WERI-Rb-1 (cell line): ENCODE measurements at regions not wholly inside any gene's neighbourhood (a gene's known extent, or its start where the extent isn't known, plus 50 kb on each side); places are given as distances from the start of the nearest gene placed in this dataset.

Experiments
- DNase-seq: peaks from one replicate; pipeline ENCODE4 v3.0.0-alpha.2; 2020
- H3K27ac ChIP-seq: fragments of 250-450 bp; sonication (Bioruptor Pico); 2 replicates; pipeline ENCODE4 v1.5.1; 2020; ENCODE audit warnings: mild to moderate bottlenecking, moderate library complexity
- H3K27me3 ChIP-seq: fragments of 250-450 bp; sonication (Bioruptor Pico); 2 replicates; pipeline ENCODE4 v1.5.1; 2021; ENCODE audit warnings: mild to moderate bottlenecking, low read depth, moderate library complexity; ENCODE audit not compliant: insufficient read depth, severe bottlenecking
- H3K36me3 ChIP-seq: fragments of 250-450 bp; sonication (Bioruptor Pico); 2 replicates; pipeline ENCODE4 v1.5.1; 2020; ENCODE audit warnings: mild to moderate bottlenecking, moderate library complexity
- H3K4me3 ChIP-seq: 2 replicates; pipeline ENCODE4 v1.5.1; 2011; ENCODE audit warnings: low read depth, mild to moderate bottlenecking, control low read depth, low read length
- H3K9me3 ChIP-seq: fragments of 250-450 bp; sonication (Bioruptor Pico); 2 replicates; pipeline ENCODE4 v1.5.1; 2021; ENCODE audit warnings: mild to moderate bottlenecking, moderate library complexity; ENCODE audit not compliant: severe bottlenecking
- TF ChIP-seq, protein P1 (sequence below): IDR thresholded peaks from 2 replicates; pipeline ENCODE4 v1.5.1; 2011; ENCODE audit warnings: low read depth, mild to moderate bottlenecking, control low read depth, inconsistent platforms, low read length

DNA sequence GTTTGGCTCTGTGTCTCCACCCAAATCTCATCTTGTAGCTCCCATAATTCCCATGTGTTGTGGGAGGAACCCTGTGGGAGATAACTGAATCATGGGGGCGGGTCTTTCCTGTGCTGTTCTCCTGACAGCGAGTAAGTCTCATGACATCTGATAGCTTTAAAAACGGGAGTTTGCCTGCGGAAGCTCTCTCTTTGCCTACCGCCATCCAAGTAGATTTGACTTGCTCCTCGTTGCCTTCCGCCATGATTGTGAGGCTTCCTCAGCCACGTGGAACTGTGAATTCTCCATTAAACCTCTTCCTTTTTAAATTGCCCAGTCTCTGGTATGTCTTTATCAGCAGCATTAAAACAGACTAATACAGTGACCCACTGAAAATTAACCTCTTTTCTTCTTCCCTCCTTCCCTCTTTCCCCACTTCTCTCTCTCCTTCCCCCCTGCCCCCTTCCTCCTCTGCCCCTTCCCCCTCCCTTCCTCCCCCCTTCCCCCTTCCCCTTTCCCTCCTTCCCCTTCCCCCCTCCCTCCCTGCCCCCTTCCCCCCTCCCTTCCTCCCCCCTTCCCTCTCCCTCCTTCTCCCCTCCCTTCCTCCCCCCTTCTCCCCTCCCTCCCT is 818.8 kb downstream of the SLC4A3 start:
- no peaks in the 10 kb centered on the region for H3K9me3 ChIP-seq
- TF ChIP-seq, protein P1, sequence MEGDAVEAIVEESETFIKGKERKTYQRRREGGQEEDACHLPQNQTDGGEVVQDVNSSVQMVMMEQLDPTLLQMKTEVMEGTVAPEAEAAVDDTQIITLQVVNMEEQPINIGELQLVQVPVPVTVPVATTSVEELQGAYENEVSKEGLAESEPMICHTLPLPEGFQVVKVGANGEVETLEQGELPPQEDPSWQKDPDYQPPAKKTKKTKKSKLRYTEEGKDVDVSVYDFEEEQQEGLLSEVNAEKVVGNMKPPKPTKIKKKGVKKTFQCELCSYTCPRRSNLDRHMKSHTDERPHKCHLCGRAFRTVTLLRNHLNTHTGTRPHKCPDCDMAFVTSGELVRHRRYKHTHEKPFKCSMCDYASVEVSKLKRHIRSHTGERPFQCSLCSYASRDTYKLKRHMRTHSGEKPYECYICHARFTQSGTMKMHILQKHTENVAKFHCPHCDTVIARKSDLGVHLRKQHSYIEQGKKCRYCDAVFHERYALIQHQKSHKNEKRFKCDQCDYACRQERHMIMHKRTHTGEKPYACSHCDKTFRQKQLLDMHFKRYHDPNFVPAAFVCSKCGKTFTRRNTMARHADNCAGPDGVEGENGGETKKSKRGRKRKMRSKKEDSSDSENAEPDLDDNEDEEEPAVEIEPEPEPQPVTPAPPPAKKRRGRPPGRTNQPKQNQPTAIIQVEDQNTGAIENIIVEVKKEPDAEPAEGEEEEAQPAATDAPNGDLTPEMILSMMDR: no peak
- H3K36me3 ChIP-seq: no peaks in the 10 kb centered on the region
- no peak overlapping the region for H3K27ac ChIP-seq
- H3K27me3 ChIP-seq: no peaks in the 10 kb centered on the region
- DNase-seq: no peak
- no peak overlapping the region for H3K4me3 ChIP-seq

DNA sequence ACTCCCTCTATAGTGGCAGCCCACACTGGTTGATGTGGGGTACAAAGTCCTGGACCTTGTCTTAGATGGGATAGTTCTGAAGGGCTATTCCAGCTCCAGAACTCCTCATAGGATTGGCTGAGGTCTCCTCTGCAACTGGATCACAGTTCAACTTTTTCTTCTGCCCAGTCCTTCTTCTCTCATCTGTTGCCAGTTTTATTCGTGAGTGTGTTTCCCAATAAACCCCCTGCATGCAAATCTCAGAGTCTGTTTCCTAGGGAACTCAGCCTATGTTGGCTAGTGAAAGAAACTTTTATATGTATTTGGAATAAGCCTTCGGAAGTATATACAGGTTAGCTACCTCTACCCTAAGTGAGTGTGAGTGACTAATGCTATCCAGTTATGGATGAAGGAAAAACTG is 823.4 kb downstream of the SLC4A3 start:
- Histone ChIP-seq H3K4me3 (no peak overlapping the region), H3K27ac (no peak overlapping the region), H3K9me3 (no peaks in the 10 kb centered on the region), H3K36me3 (no peaks in the 10 kb centered on the region), H3K27me3 (no peaks in the 10 kb centered on the region)
- TF ChIP-seq, protein P1: no peak
- DNase-seq: no peak

DNA sequence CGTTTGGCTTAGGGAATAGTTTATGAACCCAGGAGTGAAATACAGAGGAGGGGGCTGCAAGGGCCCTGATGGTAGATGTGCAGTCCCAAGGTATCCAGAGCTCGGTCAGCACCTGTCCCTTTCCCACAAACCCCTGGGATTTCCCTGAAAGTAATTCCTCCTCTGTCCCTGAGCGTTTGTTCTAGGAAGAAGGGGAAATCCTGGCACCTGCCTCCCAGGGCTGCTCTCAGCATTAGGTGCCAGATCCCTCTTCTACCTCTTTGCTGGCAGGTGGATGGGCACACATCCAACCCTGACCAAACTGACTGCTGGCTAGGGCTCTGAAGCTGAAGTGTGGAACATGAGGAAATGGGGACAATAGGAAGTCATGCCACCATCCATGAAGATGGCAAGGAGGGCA is 824.0 kb downstream of the SLC4A3 start:
- H3K27me3 ChIP-seq: no peaks in the 10 kb centered on the region
- TF ChIP-seq, protein P1: no peak
- H3K9me3 ChIP-seq: no peaks in the 10 kb centered on the region
- DNase-seq: no peak
- no peak overlapping the region for H3K4me3 ChIP-seq
- H3K36me3 ChIP-seq: no peaks in the 10 kb centered on the region
- H3K27ac ChIP-seq: no peak overlapping the region

DNA sequence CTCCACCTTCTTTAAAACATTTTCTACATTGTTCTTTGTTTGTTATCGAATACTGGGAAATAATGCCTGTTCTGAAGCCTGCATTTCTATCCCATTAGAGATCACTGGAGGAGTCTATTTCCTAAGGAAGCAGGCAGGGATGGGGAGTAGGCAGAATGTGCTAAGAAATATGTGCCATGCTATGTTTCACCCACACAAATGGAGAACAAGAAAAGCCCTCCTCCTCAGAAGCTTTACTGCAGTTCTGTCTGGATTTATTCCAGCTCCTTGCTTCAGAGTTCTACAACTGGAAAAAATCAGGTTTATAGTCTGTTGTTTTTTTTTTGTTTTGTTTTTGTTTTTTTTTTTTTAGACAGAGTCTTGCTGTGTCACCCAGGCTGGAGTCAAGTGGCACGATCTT is 825.1 kb downstream of the SLC4A3 start:
- no peak for DNase-seq
- no peak overlapping the region for H3K27ac ChIP-seq
- no peaks in the 10 kb centered on the region for H3K9me3 ChIP-seq
- H3K27me3 ChIP-seq: no peaks in the 10 kb centered on the region
- TF ChIP-seq, protein P1: no peak
- no peak overlapping the region for H3K4me3 ChIP-seq
- H3K36me3 ChIP-seq: no peaks in the 10 kb centered on the region

DNA sequence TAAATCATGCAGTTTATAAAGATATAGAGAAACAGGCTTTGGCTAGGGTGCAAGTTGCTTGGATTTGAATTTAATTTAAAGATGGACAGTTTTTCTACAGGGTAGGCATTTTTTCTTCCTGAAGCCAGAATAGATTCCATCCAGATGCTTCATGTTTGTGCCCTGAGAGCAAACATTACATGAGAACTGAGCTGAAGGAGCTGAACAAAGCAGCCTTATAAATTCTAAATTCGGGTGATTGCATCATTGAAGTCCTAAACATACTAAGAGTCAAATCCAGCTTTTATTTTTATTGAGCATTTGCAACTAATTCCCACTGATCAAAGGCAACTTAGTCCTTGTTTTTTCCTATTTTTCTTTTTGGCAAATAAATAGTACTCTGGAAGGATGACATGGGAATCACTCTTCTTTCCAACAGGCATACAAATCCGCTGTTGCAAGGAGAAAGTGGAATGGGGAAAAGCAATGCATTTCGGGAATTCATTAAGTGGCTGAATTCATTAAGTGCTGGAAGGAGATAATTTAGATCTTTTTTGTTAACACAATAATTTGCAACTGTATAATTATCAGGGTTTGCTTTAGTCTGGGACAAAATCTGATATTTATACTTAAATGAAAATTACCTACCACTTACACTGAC is 828.0 kb downstream of the SLC4A3 start:
- no peak for DNase-seq

More for the DNA sequence above, 828.0 kb downstream of the SLC4A3 start:
- H3K27ac ChIP-seq: no peak overlapping the region
- no peaks in the 10 kb centered on the region for H3K27me3 ChIP-seq
- H3K9me3 ChIP-seq: no peaks in the 10 kb centered on the region
- H3K36me3 ChIP-seq: no peaks in the 10 kb centered on the region
- TF ChIP-seq, protein P1: no peak
- H3K4me3 ChIP-seq: no peak overlapping the region
